ENCODE measurements at regions not wholly inside any gene's neighbourhood (a gene's known extent, or its start where the extent isn't known, plus 50 kb on each side); places are given as distances from the start of the nearest gene placed in this dataset.

GRCh38 chr2:235146206-235146605 is 194.4 kb downstream of the SH3BP4 start:
- Histone ChIP-seq H3K4me2 (ENCODE audit: insufficient read depth in 1 of 2, low read depth in 2 of 2, low read length in 2 of 2) (no peak overlapping the region), H3K27ac (ENCODE audit: low read depth, low read length) (no peak overlapping the region), H2BK15ac (ENCODE audit: low read length) (no peak overlapping the region), H3K18ac (ENCODE audit: extremely low read depth, low read length) (no peak overlapping the region), H2BK5ac (ENCODE audit: low read depth, low read length) (no peak overlapping the region), H2BK20ac (ENCODE audit: low read length) (no peak overlapping the region), H3K14ac (ENCODE audit: insufficient read length) (no peak overlapping the region), H3K9ac (replicated peaks in 1 of 4; ENCODE audit: extremely low read depth in 1 of 4, low read depth in 3 of 4, low read length in 3 of 4) (no peak overlapping the region), H3K79me2 (ENCODE audit: control insufficient read depth in 1 of 2, insufficient read depth in 2 of 2, low read length in 2 of 2) (no peaks in the 10 kb centered on the region), H3K36me3 (ENCODE audit: control insufficient read depth in 2 of 4, insufficient read depth in 4 of 4, low read length in 3 of 4) (no peaks in the 10 kb centered on the region), H4K20me1 (replicated peaks in 1 of 2; ENCODE audit: control insufficient read depth in 1 of 2, insufficient read depth in 2 of 2, low read length in 2 of 2) (no peaks in the 10 kb centered on the region), H3K79me1 (ENCODE audit: low read depth, low read length) (no peaks in the 10 kb centered on the region), H4K8ac (ENCODE audit: extremely low read depth, insufficient read depth, low read length) (no peak overlapping the region), H2BK120ac (replicated peaks; ENCODE audit: low read depth, low read length) (no peak overlapping the region), H3K4ac (replicated peaks; ENCODE audit: insufficient read length, low read depth, low read length) (no peak overlapping the region), H3K23me2 (ENCODE audit: low read depth, low read length) (no peaks in the 10 kb centered on the region), H3K23ac (ENCODE audit: insufficient read length) (no peak overlapping the region), H3K9me3 (ENCODE audit: insufficient read depth in 2 of 2, low read depth in 1 of 2, low read length in 1 of 2) (no peaks in the 10 kb centered on the region), H3K56ac (replicated peaks; ENCODE audit: insufficient read length, low read depth, low read length) (no peak overlapping the region), H2BK12ac (ENCODE audit: low read depth, low read length) (no peak overlapping the region), H2AK5ac (ENCODE audit: low read depth, low read length) (no peak overlapping the region), H3K27me3 (replicated peaks in 1 of 4; ENCODE audit: control insufficient read depth in 3 of 4, extremely low read depth in 1 of 4, insufficient read depth in 3 of 4, low read length in 3 of 4) (no peaks in the 10 kb centered on the region; a peak in 1 of 7 replicates), H3K4me3 (ENCODE audit: extremely low read depth in 1 of 4, insufficient read depth in 2 of 4, low read depth in 3 of 4, low read length in 4 of 4) (no peak overlapping the region), H3K4me1 (replicated peaks in 1 of 4; ENCODE audit: control insufficient read depth in 3 of 4, insufficient read depth in 4 of 4, low read length in 3 of 4) (no peaks in the 10 kb centered on the region), H2AFZ (ENCODE audit: low read length) (no peak overlapping the region), H4K91ac (replicated peaks; ENCODE audit: insufficient read length, low read length) (no peak overlapping the region), H4K5ac (ENCODE audit: insufficient read length, low read depth, low read length) (no peak overlapping the region)
- POLR2A ChIA-PET (ENCODE audit: partially characterized antibody), result no interaction called here
- FAIRE-seq, result no peak
- TF ChIP-seq ZNF274 (IDR thresholded peaks at IDR 0.05; ENCODE audit: borderline replicate concordance, extremely low read depth, low read length), result no peak
- no peak for TF ChIP-seq ASH2L (IDR thresholded peaks at IDR 0.05; ENCODE audit: low read length)
- CTCF ChIA-PET (ENCODE audit: partially characterized antibody), result interaction anchor here (0.8 to 2.7 kb wide), 5 partner anchors 9 to 448 kb away, joined by 3 to 8 read pairs (median 6); no protein-coding TSS in a partner anchor
- 90% methylated on average over 1 of the region's 1 CpG; no CpG with 5 or more reads in 1 of the 2 experiments for WGBS, 2 experiments (ENCODE audit: extremely low coverage in 1 of 2, insufficient coverage in 1 of 2, insufficient read length in 1 of 2, insufficient replicate concordance in 2 of 2, low coverage in 1 of 2, low lambda C conversion rate in 2 of 2, missing lambda C conversion rate in 1 of 2)
- DNase-seq (ENCODE audit: low read depth in 1 of 2, low spot score in 2 of 2), result no peak
